HFF-Myc (cell line): ENCODE measurements at regions not wholly inside any gene's neighbourhood (a gene's known extent, or its start where the extent isn't known, plus 50 kb on each side); places are given as distances from the start of the nearest gene placed in this dataset.
"Not testable (repeated sequence)": the region's sequence is repeated elsewhere in the genome, so short reads cannot be mapped to it uniquely, and the experiment has no call there.

ENCODE experiments used
- DNase-seq: peaks from one replicate; pipeline ENCODE4 v3.0.0-alpha.2; 2011; ENCODE audit warnings: low read depth; ENCODE audit errors: extremely low read depth
- H3K4me3 ChIP-seq: replicated peaks from 2 replicates; pipeline ENCODE4 v1.5.1; 2011; ENCODE audit warnings: low read depth, mild to moderate bottlenecking, control low read depth, low read length
- TF ChIP-seq, protein P1 (sequence below): IDR thresholded peaks from 2 replicates; pipeline ENCODE4 v1.5.1; 2012; ENCODE audit warnings: mild to moderate bottlenecking, low read depth, low read length, control low read depth; ENCODE audit errors: missing control alignments

DNA sequence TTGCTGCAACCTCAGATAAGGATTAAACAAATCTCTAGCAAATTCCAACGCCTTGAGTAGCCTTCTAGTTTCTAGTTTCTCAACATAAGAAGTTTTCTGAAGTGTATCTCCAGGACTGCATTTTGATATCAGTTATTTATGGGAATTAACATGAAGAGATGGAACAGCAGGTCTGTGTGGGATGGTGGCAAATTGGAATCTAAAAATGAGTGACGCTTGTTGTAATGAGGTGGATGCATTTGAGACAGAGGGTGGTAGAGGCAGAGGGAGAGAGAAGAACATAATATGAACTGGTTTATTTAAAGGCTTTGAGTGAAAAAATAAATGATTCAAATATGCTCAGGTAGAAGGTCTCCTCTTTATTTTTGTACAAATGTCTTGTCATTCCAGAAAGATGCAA is 446.8 kb upstream of the GCFC2 start:
- no peak overlapping the region for H3K4me3 ChIP-seq
- no peak for DNase-seq
- TF ChIP-seq, protein P1, sequence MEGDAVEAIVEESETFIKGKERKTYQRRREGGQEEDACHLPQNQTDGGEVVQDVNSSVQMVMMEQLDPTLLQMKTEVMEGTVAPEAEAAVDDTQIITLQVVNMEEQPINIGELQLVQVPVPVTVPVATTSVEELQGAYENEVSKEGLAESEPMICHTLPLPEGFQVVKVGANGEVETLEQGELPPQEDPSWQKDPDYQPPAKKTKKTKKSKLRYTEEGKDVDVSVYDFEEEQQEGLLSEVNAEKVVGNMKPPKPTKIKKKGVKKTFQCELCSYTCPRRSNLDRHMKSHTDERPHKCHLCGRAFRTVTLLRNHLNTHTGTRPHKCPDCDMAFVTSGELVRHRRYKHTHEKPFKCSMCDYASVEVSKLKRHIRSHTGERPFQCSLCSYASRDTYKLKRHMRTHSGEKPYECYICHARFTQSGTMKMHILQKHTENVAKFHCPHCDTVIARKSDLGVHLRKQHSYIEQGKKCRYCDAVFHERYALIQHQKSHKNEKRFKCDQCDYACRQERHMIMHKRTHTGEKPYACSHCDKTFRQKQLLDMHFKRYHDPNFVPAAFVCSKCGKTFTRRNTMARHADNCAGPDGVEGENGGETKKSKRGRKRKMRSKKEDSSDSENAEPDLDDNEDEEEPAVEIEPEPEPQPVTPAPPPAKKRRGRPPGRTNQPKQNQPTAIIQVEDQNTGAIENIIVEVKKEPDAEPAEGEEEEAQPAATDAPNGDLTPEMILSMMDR, result no peak

DNA sequence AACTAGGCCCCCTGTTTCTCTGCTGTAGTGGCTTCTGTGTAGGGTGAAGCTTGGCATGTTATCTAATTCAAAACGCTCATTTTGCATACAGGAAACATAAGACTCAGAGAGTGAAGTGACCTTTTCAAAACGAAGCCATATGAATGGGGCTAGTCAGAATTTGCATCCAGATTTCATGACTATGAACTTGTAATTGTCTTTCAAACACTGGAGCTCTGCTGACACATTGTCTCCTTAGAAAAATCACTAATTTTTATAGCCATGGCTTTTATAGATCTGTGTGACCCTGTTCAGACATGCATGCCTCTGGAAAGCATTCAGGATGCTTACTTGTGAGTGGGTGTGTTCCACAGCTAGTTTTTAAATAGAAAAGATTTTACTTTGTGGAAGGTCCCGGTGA is 444.3 kb upstream of the GCFC2 start:
- H3K4me3 ChIP-seq, result no peak overlapping the region
- TF ChIP-seq, protein P1, result no peak
- DNase-seq, result no peak

GRCh38 chr2:76149846-76150245 is 439.1 kb upstream of the GCFC2 start:
- no peak for DNase-seq
- no peak overlapping the region for H3K4me3 ChIP-seq
- TF ChIP-seq, protein P1, result no peak

GRCh38 chr2:76139303-76139702 is 428.6 kb upstream of the GCFC2 start:
- H3K4me3 ChIP-seq, DNase-seq: not testable (repeated sequence)

- no peak for DNase-seq
- TF ChIP-seq, protein P1, result no peak
- no peak overlapping the region for H3K4me3 ChIP-seq
These were observed 417.9 kb upstream of the GCFC2 start for GRCh38 chr2:76128622-76129021.

- H3K4me3 ChIP-seq, result no peak overlapping the region
- TF ChIP-seq, protein P1, result no peak
- no peak for DNase-seq
These were observed 409.5 kb upstream of the GCFC2 start for GRCh38 chr2:76120176-76120575.

DNA sequence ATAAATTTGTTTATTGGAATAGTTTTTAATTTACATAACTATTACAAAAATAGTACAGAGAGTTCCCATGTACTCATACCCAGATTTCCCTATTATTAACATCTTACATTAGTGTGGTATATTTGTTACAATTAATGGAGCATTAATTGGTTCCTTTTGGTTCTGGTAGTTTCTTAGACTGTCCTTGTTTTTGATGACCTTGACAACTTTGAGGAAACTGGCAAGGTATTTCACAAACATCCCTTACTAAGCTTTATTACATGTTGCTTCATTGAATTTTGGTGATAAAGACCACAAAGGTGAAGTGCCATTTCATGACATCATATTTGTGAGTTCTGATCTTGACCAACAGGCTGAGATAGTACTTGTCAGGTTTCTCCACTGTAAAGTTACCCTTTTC is 379.0 kb upstream of the GCFC2 start:
- no peak overlapping the region for H3K4me3 ChIP-seq
- TF ChIP-seq, protein P1, result no peak
- no peak for DNase-seq
